K562 (cell line): ENCODE measurements at regions not wholly inside any gene's neighbourhood (a gene's known extent, or its start where the extent isn't known, plus 50 kb on each side); places are given as distances from the start of the nearest gene placed in this dataset.

Experiments
- ATAC-seq: fragments of 200-7000 bp; cut with Tn5 transposase; 3 replicates; pipeline ENCODE4 v1.9.1; 2020; ENCODE audit warnings: moderate library complexity
- BruUV-seq: library from RNA; stranded (reverse); fragments of 400-500 nt; replicated peaks from 2 replicates; lab custom pipeline; 2021; lab: Mats Ljungman, UMichigan
- CTCF ChIA-PET: fragments of 300-600 bp; formaldehyde crosslinking; extraction: SDS; loops from one replicate; lab custom pipeline; 2021; ENCODE audit warnings: low intra/inter-chr PET ratio; lab: Yijun Ruan, JAX
- POLR2A ChIA-PET: fragments of 300-600, 350-650 bp; sonication (Branson Sonifier 250); formaldehyde crosslinking; extraction: SDS; loops from one replicate; lab custom pipeline; 2021; ENCODE audit warnings: antibody characterized with exemption, inconsistent platforms; lab: Yijun Ruan, JAX
- DNase-seq, 4 experiments: peaks; one replicate each; pipeline versions ENCODE4 v3.0.0 to v3.0.0-alpha.2; 2011 to 2018; ENCODE audit warnings: low spot score in 3 of 4, mixed read lengths in 3 of 4; ENCODE audit errors: extremely low read depth in 1 of 4
- FAIRE-seq: peaks from 2 replicates; lab custom pipeline; 2011; peaks lifted over from hg19 to GRCh38; lab: Jason Lieb, UNC
- H2AFZ ChIP-seq: 2 replicates; pipeline ENCODE4 v1.6.0; 2011; ENCODE audit warnings: low read depth, low read length, control low read depth, inconsistent platforms
- H3K27ac ChIP-seq: fragments of 200-600 bp; 3 replicates; pipeline ENCODE4 v1.8.0; 2011; ENCODE audit warnings: low read depth, mild to moderate bottlenecking, control low read depth, inconsistent platforms, low read length, moderate library complexity, mixed read lengths; ENCODE audit errors: extremely low read depth
- H3K27me3 ChIP-seq, 2 experiments: fragments of 300-600 bp in 1 of 2; 2 replicates in 1 of 2; 3 replicates in 1 of 2; pipeline versions ENCODE4 v1.6.0 to v1.8.0; 2011; ENCODE audit warnings: inconsistent platforms in 2 of 2, low read length in 2 of 2, mild to moderate bottlenecking in 1 of 2, mixed read lengths in 1 of 2, moderate library complexity in 1 of 2; ENCODE audit not compliant: control insufficient read depth in 2 of 2, insufficient read depth in 2 of 2
- H3K36me3 ChIP-seq: fragments of 300-600 bp; 3 replicates; pipeline ENCODE4 v1.8.0; 2011; ENCODE audit warnings: mild to moderate bottlenecking, low read length, inconsistent platforms; ENCODE audit not compliant: control insufficient read depth, insufficient read depth
- H3K4me1 ChIP-seq, 2 experiments: fragments of 200-600 bp in 1 of 2; replicated peaks in 1 of 2; 2 replicates in 1 of 2; 3 replicates in 1 of 2; pipeline versions ENCODE4 v1.5.1 to v1.8.0; 2011; ENCODE audit warnings: inconsistent platforms in 2 of 2, low read length in 2 of 2, mild to moderate bottlenecking in 1 of 2, mixed read lengths in 1 of 2, moderate library complexity in 1 of 2; ENCODE audit not compliant: control insufficient read depth in 2 of 2, insufficient read depth in 2 of 2
- H3K4me2 ChIP-seq: 2 replicates; pipeline ENCODE4 v1.6.1; 2011; ENCODE audit warnings: low read length, control low read depth, inconsistent platforms, mixed read lengths; ENCODE audit not compliant: insufficient read depth
- H3K4me3 ChIP-seq: fragments of 200-600 bp; sonication (generic), shearing (Covaris generic); 2 replicates; pipeline ENCODE4 v1.5.1; 2016; ENCODE audit warnings: control low read depth, inconsistent platforms
- H3K79me2 ChIP-seq: fragments of 200-600 bp; 3 replicates; pipeline ENCODE4 v1.8.0; 2011; ENCODE audit warnings: low read length, inconsistent platforms; ENCODE audit not compliant: control insufficient read depth, insufficient read depth
- H3K9ac ChIP-seq, 2 experiments: 2 replicates each; pipeline versions ENCODE4 v1.6.0 to v1.6.1; 2011; ENCODE audit warnings: low read depth in 2 of 2, low read length in 2 of 2, control low read depth in 1 of 2, inconsistent platforms in 1 of 2, mild to moderate bottlenecking in 1 of 2, mixed read lengths in 1 of 2; ENCODE audit not compliant: insufficient read depth in 1 of 2
- H3K9me1 ChIP-seq: one replicate; pipeline ENCODE4 v1.6.0; 2011; ENCODE audit warnings: inconsistent platforms, mild to moderate bottlenecking, low read length, moderate library complexity; ENCODE audit not compliant: control insufficient read depth, insufficient read depth
- H3K9me3 ChIP-seq: replicated peaks from 2 replicates; pipeline ENCODE4 v1.5.1; 2011; ENCODE audit warnings: low read depth, low read length, inconsistent platforms; ENCODE audit not compliant: control insufficient read depth, insufficient read depth
- H4K20me1 ChIP-seq: replicated peaks from 2 replicates; pipeline ENCODE4 v1.6.1; 2011; ENCODE audit warnings: low read length, inconsistent platforms, mixed read lengths; ENCODE audit not compliant: control insufficient read depth, insufficient read depth
- ARID2 ChIP-seq: fragments of 450-650 bp; IDR thresholded peaks from 2 replicates; pipeline ENCODE4 v1.6.1; 2017; ENCODE audit warnings: antibody characterized with exemption, mild to moderate bottlenecking
- CTBP1 ChIP-seq: fragments of 450-650 bp; IDR thresholded peaks from 2 replicates; pipeline ENCODE4 v1.6.1; 2016; ENCODE audit warnings: borderline replicate concordance
- DACH1 ChIP-seq: fragments of 450-650 bp; IDR thresholded peaks from 2 replicates; pipeline ENCODE4 v1.6.1; 2018; ENCODE audit not compliant: partially characterized antibody
- FOXK2 ChIP-seq, 2 experiments: fragments of 450-650 bp; IDR thresholded peaks in 1 of 2; conservative IDR thresholded peaks in 1 of 2; 2 replicates each; pipeline ENCODE4 v1.6.1; 2016; ENCODE audit warnings: low read depth in 2 of 2, mild to moderate bottlenecking in 1 of 2
- GABPA ChIP-seq: fragments of 200-800 bp; sonication (Bioruptor generic); conservative IDR thresholded peaks from 2 replicates; pipeline ENCODE4 v1.6.1; 2016; ENCODE audit warnings: low read depth, missing genetic modification characterization, missing compliant biosample characterization
- LEF1 ChIP-seq: fragments of 450-650 bp; IDR thresholded peaks from 2 replicates; pipeline ENCODE4 v1.6.1; 2016; ENCODE audit warnings: mild to moderate bottlenecking
- MTA2 ChIP-seq: fragments of 450-650 bp; IDR thresholded peaks from 2 replicates; pipeline ENCODE4 v1.6.1; 2016; ENCODE audit warnings: low read depth
- MTA3 ChIP-seq: fragments of 450-650 bp; formaldehyde crosslinking; IDR thresholded peaks from 2 replicates; pipeline ENCODE4 v1.6.1; 2017; ENCODE audit warnings: mild to moderate bottlenecking, borderline replicate concordance
- NFE2L1 ChIP-seq: fragments of 450-650 bp; IDR thresholded peaks from 2 replicates; pipeline ENCODE4 v1.6.1; 2016; ENCODE audit warnings: missing genetic modification characterization, low read depth, mild to moderate bottlenecking, missing compliant biosample characterization, moderate library complexity, borderline replicate concordance
- PHB2 ChIP-seq: fragments of 450-650 bp; IDR thresholded peaks from 2 replicates; pipeline ENCODE4 v1.6.1; 2017; ENCODE audit warnings: low read depth
- SMARCC2 ChIP-seq: fragments of 450-650 bp; IDR thresholded peaks from 2 replicates; pipeline ENCODE4 v1.6.1; 2017; ENCODE audit warnings: antibody characterized with exemption, moderate library complexity, mild to moderate bottlenecking, low read depth
- ZBTB11 ChIP-seq, 3 experiments: fragments of 200-800 bp in 1 of 3; fragments of 250-450 bp in 1 of 3; fragments of 450-650 bp in 1 of 3; sonication (Bioruptor Pico) in 1 of 3; sonication (Bioruptor generic) in 1 of 3; formaldehyde crosslinking in 1 of 3; IDR thresholded peaks; 2 replicates each; pipeline versions ENCODE4 v1.6.1 to v1.8.0; 2016 to 2022; ENCODE audit warnings: mild to moderate bottlenecking in 2 of 3, missing genetic modification characterization in 2 of 3, missing compliant biosample characterization in 1 of 3, moderate library complexity in 1 of 3
- ZNF436 ChIP-seq: fragments of 250-450, 450-650 bp; sonication (Bioruptor Pico); formaldehyde crosslinking; IDR thresholded peaks from 2 replicates; pipeline ENCODE4 v1.7.0; 2020; ENCODE audit warnings: mild to moderate bottlenecking
- ZNF609 ChIP-seq: sonication (generic); formaldehyde crosslinking; IDR thresholded peaks from 2 replicates; pipeline ENCODE4 v1.8.1; 2023; ENCODE audit warnings: missing genetic modification reagents, mild to moderate bottlenecking, borderline replicate concordance
- WGBS: fragments of 100-300 bp; shearing (Covaris generic); methylation state at CpG from one replicate; pipeline ENCODE4 v1.1.6; 2016; ENCODE audit warnings: low coverage, mixed read lengths; ENCODE audit not compliant: insufficient coverage; ENCODE audit errors: missing lambda C conversion rate; 5-methylcytosine and 5-hydroxymethylcytosine counted together
- in situ Hi-C: fragments of 300-500 bp; cut with MboI; formaldehyde crosslinking; loops from 4 replicates; pipeline ENCODE4 v1.15.0; 2018; ENCODE audit warnings: inconsistent platforms, mixed read lengths
- intact Hi-C: fragments of 100-400 bp; cut with micrococcal nuclease; formaldehyde crosslinking; loops from 2 replicates; pipeline ENCODE4 v1.14.2; 2022

DNA sequence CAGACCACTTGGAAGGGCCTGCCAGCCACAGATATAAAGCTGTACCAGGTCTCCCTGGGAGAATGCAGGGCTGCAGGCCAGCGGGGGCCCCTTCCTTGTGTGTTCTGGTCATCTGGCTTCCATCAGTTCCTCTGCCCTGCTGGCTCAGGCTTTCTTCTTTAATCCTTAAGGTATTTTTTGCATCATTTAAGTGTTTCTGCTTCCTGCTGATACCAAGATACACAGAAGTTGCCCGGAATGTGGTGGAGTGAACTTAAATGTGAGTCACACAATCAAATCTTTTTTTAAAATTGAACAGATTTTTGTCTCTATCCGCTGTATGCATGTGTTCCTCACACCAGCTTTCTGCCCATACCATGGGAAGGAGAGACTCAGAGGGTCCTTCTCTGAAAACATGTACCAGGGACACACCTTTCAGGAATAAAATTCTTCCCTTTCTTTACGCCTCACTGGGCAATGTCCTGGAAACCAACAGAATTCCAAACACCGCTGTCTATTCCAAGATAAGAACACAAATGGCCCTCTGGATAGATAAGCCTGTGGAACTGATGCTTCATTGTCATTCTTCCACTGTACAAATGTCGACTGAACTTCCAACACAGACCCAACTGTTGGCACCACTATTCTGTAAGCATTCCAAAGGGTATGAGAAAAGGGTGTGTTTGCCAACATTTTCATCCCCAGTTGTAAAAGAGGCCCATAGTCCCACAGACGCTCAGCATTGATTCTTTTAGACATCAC, 206.2 kb upstream of the MYLIP start:
- WGBS, result 6% methylated on average over 7 of the region's 7 CpGs
- Histone ChIP-seq H4K20me1 (no peaks in the 10 kb centered on the region), H3K79me2 (no peaks in the 10 kb centered on the region), H2AFZ (no peak overlapping the region), H3K9me1 (no peaks in the 10 kb centered on the region), H3K4me2 (no peak overlapping the region; the same call in 1 of the 2 replicates), H3K4me1 (peaks cover 0 to 20% of the 10 kb centered on the region in 2 experiments; a peak in 2 of 5 replicates), H3K4me3 (no peak overlapping the region), H3K27me3 (no peaks in the 10 kb centered on the region), H3K27ac (no peak overlapping the region), H3K36me3 (no peaks in the 10 kb centered on the region), H3K9ac (no peak overlapping the region), H3K9me3 (no peaks in the 10 kb centered on the region)
- ChIA-PET CTCF (no interaction called here), POLR2A (interaction anchor here (1.0 to 1.3 kb wide), 2 partner anchors 12 to 207 kb away, joined by 4 to 5 read pairs; no protein-coding TSS in a partner anchor)
- intact Hi-C loops (no loop called here), in situ Hi-C loops (no loop called here)
- DNase-seq, result peak; percentile 77 to 84 (median 81)
- peak; percentile 92 for ATAC-seq
- no TSS peak for BruUV-seq
- FAIRE-seq, result peak; percentile 84
- peak; percentile 85 for TF ChIP-seq SMARCC2
- TF ChIP-seq LEF1, result peak; percentile 90
- no peak for TF ChIP-seq NFE2L1 (tag)
- no peak for TF ChIP-seq ARID2
- TF ChIP-seq GABPA (tag), result no peak; the same call in 1 of the 2 replicates
- peak in 1 of 3 experiments; percentile 60; a peak in 2 of 6 replicates for TF ChIP-seq ZBTB11 (CRISPR knock-in tag; IDR thresholded peaks at IDR 0.05)
- peak; percentile 14 for TF ChIP-seq DACH1
- peak; percentile 82 for TF ChIP-seq MTA2
- TF ChIP-seq MTA3, result 0 out of 2 replicates have a peak, but pooled peaks have one; percentile 28
- TF ChIP-seq PHB2, result peak; percentile 73; the same call in 1 of the 2 replicates
- no peak for TF ChIP-seq ZNF436 (CRISPR knock-in tag)
- TF ChIP-seq FOXK2 (conservative IDR thresholded peaks at IDR 0.05 in 1 of 2, IDR thresholded peaks at IDR 0.05 in 1 of 2; ENCODE audit: low read depth in 2 of 2), result no peak
- TF ChIP-seq ZNF609 (CRISPR knock-in tag), result no peak
- TF ChIP-seq CTBP1, result peak; percentile 66; the same call in 1 of the 2 replicates
